ENCODE measurements at regions not wholly inside any gene's neighbourhood (a gene's known extent, or its start where the extent isn't known, plus 50 kb on each side); places are given as distances from the start of the nearest gene placed in this dataset.
"Not testable (repeated sequence)": the region's sequence is repeated elsewhere in the genome, so short reads cannot be mapped to it uniquely, and the experiment has no call there.

- DNase-seq (ENCODE audit: low read depth in 1 of 2, low spot score in 1 of 2) = no peak
Measured at GRCh38 chr3:67977762-67978161, 323.4 kb upstream of the SUCLG2 start.

GRCh38 chr3:67976663-67977062, 322.3 kb upstream of the SUCLG2 start:
- DNase-seq (ENCODE audit: low read depth in 1 of 2, low spot score in 1 of 2) = no peak

GRCh38 chr3:67964596-67964995, 310.2 kb upstream of the SUCLG2 start:
- DNase-seq (ENCODE audit: low read depth in 1 of 2, low spot score in 1 of 2) = no peak

GRCh38 chr3:67957268-67957667, 302.9 kb upstream of the SUCLG2 start:
- no peak for DNase-seq (ENCODE audit: low read depth in 1 of 2, low spot score in 1 of 2)

- DNase-seq (ENCODE audit: low read depth in 1 of 2, low spot score in 1 of 2) = peak; percentile 12 to 33
Measured at GRCh38 chr3:67947808-67948508, 293.5 kb upstream of the SUCLG2 start.

GRCh38 chr3:67946436-67946835, 292.0 kb upstream of the SUCLG2 start:
- DNase-seq (ENCODE audit: low read depth in 1 of 2, low spot score in 1 of 2) = no peak

GRCh38 chr3:67943546-67943945, 289.1 kb upstream of the SUCLG2 start:
- DNase-seq (ENCODE audit: low read depth in 1 of 2, low spot score in 1 of 2) = no peak

GRCh38 chr3:67941433-67942030, 287.1 kb upstream of the SUCLG2 start:
- DNase-seq (ENCODE audit: low read depth in 1 of 2, low spot score in 1 of 2) = no peak

- DNase-seq (ENCODE audit: low read depth in 1 of 2, low spot score in 1 of 2) = no peak
Measured at GRCh38 chr3:67940210-67940952, 286.0 kb upstream of the SUCLG2 start.

- DNase-seq (ENCODE audit: low read depth in 1 of 2, low spot score in 1 of 2) = no peak
Measured at GRCh38 chr3:67937498-67938118, 283.2 kb upstream of the SUCLG2 start.

- not testable (repeated sequence) for DNase-seq (ENCODE audit: low read depth in 1 of 2, low spot score in 1 of 2)
Measured at GRCh38 chr3:67930394-67930793, 276.0 kb upstream of the SUCLG2 start.

- DNase-seq (ENCODE audit: low read depth in 1 of 2, low spot score in 1 of 2) = no peak
Measured at GRCh38 chr3:67923796-67924195, 269.4 kb upstream of the SUCLG2 start.

GRCh38 chr3:67920969-67921368, 266.6 kb upstream of the SUCLG2 start:
- DNase-seq (ENCODE audit: low read depth in 1 of 2, low spot score in 1 of 2) = no peak

- DNase-seq (ENCODE audit: low read depth in 1 of 2, low spot score in 1 of 2) = no peak
Measured at GRCh38 chr3:67920311-67920710, 265.9 kb upstream of the SUCLG2 start.

GRCh38 chr3:67916353-67916752, 261.9 kb upstream of the SUCLG2 start:
- no peak for DNase-seq (ENCODE audit: low read depth in 1 of 2, low spot score in 1 of 2)

- no peak for DNase-seq (ENCODE audit: low read depth in 1 of 2, low spot score in 1 of 2)
Measured at GRCh38 chr3:67907735-67908134, 253.3 kb upstream of the SUCLG2 start.

GRCh38 chr3:67906261-67906660, 251.8 kb upstream of the SUCLG2 start:
- no peak for DNase-seq (ENCODE audit: low read depth in 1 of 2, low spot score in 1 of 2)

- no peak for DNase-seq (ENCODE audit: low read depth in 1 of 2, low spot score in 1 of 2)
Measured at GRCh38 chr3:67901681-67902080, 247.3 kb upstream of the SUCLG2 start.

- DNase-seq (ENCODE audit: low read depth in 1 of 2, low spot score in 1 of 2) = no peak
Measured at GRCh38 chr3:67898916-67899315, 244.5 kb upstream of the SUCLG2 start.

GRCh38 chr3:67897351-67898336, 243.2 kb upstream of the SUCLG2 start:
- no peak for DNase-seq (ENCODE audit: low read depth in 1 of 2, low spot score in 1 of 2)

GRCh38 chr3:67896130-67896529, 241.7 kb upstream of the SUCLG2 start:
- no peak for DNase-seq (ENCODE audit: low read depth in 1 of 2, low spot score in 1 of 2)

Measured in activated T-helper 1 cell treated with anti-CD3 and anti-CD28 coated beads, Interleukin-2, amount 50 U/mL, for 16 hours (primary cell).